ENCODE measurements at regions not wholly inside any gene's neighbourhood (a gene's known extent, or its start where the extent isn't known, plus 50 kb on each side); places are given as distances from the start of the nearest gene placed in this dataset.

GRCh38 chr13:40453351-40454021 is 213.0 kb downstream of the FOXO1 start:
- peak in 1 of 6 donors; percentile 63 for DNase-seq (ENCODE audit: low read depth in 4 of 6, low spot score in 6 of 6)
- H3K36me3 ChIP-seq (ENCODE audit: control insufficient read depth, insufficient read depth, low read length) = no peaks in the 10 kb centered on the region
- no peaks in the 10 kb centered on the region for H3K27me3 ChIP-seq (ENCODE audit: control insufficient read depth, insufficient read depth, low read length)
- no peak overlapping the region for H3K27ac ChIP-seq (ENCODE audit: low read depth, low read length)
- no peak overlapping the region for H3K4me3 ChIP-seq (ENCODE audit: low read depth, low read length)
- WGBS (ENCODE audit: insufficient coverage) = 98% methylated on average over 4 of the region's 6 CpGs
- peaks cover 2% of the 10 kb centered on the region for H3K4me1 ChIP-seq (ENCODE audit: control insufficient read depth, insufficient read depth, low read length)
- no peaks in the 10 kb centered on the region for H3K9me3 ChIP-seq (ENCODE audit: control insufficient read depth, insufficient read depth, low read length)

GRCh38 chr13:40456397-40456953 is 210.0 kb downstream of the FOXO1 start:
- no peaks in the 10 kb centered on the region for H3K36me3 ChIP-seq (ENCODE audit: control insufficient read depth, insufficient read depth, low read length)
- no peaks in the 10 kb centered on the region for H3K9me3 ChIP-seq (ENCODE audit: control insufficient read depth, insufficient read depth, low read length)
- DNase-seq (ENCODE audit: low read depth in 4 of 6, low spot score in 6 of 6) = no peak
- no peak overlapping the region for H3K4me3 ChIP-seq (ENCODE audit: low read depth, low read length)
- 51% methylated on average over 3 of the region's 3 CpGs for WGBS (ENCODE audit: insufficient coverage)
- H3K27me3 ChIP-seq (ENCODE audit: control insufficient read depth, insufficient read depth, low read length) = no peaks in the 10 kb centered on the region
- H3K27ac ChIP-seq (ENCODE audit: low read depth, low read length) = no peak overlapping the region
- H3K4me1 ChIP-seq (ENCODE audit: control insufficient read depth, insufficient read depth, low read length) = peaks cover 2% of the 10 kb centered on the region

GRCh38 chr13:40456979-40457553 is 209.4 kb downstream of the FOXO1 start:
- Histone ChIP-seq H3K4me1 (ENCODE audit: control insufficient read depth, insufficient read depth, low read length) (peaks cover 2% of the 10 kb centered on the region), H3K4me3 (ENCODE audit: low read depth, low read length) (no peak overlapping the region), H3K27ac (ENCODE audit: low read depth, low read length) (no peak overlapping the region), H3K9me3 (ENCODE audit: control insufficient read depth, insufficient read depth, low read length) (no peaks in the 10 kb centered on the region), H3K36me3 (ENCODE audit: control insufficient read depth, insufficient read depth, low read length) (no peaks in the 10 kb centered on the region), H3K27me3 (ENCODE audit: control insufficient read depth, insufficient read depth, low read length) (no peaks in the 10 kb centered on the region)
- WGBS (ENCODE audit: insufficient coverage) = 73% methylated on average over 7 of the region's 8 CpGs
- DNase-seq (ENCODE audit: low read depth in 4 of 6, low spot score in 6 of 6) = no peak

GRCh38 chr13:40457929-40458719 is 208.3 kb downstream of the FOXO1 start:
- Histone ChIP-seq H3K4me1 (ENCODE audit: control insufficient read depth, insufficient read depth, low read length) (no peaks in the 10 kb centered on the region), H3K27ac (ENCODE audit: low read depth, low read length) (no peak overlapping the region), H3K9me3 (ENCODE audit: control insufficient read depth, insufficient read depth, low read length) (no peaks in the 10 kb centered on the region), H3K36me3 (ENCODE audit: control insufficient read depth, insufficient read depth, low read length) (no peaks in the 10 kb centered on the region), H3K4me3 (ENCODE audit: low read depth, low read length) (no peak overlapping the region), H3K27me3 (ENCODE audit: control insufficient read depth, insufficient read depth, low read length) (no peaks in the 10 kb centered on the region)
- DNase-seq (ENCODE audit: low read depth in 4 of 6, low spot score in 6 of 6) = peak in 1 of 6 donors; percentile 90
- WGBS (ENCODE audit: insufficient coverage) = 80% methylated on average over 2 of the region's 12 CpGs

- 86% methylated on average over 7 of the region's 7 CpGs for WGBS (ENCODE audit: insufficient coverage)
- Histone ChIP-seq H3K27ac (ENCODE audit: low read depth, low read length) (no peak overlapping the region), H3K36me3 (ENCODE audit: control insufficient read depth, insufficient read depth, low read length) (no peaks in the 10 kb centered on the region), H3K4me3 (ENCODE audit: low read depth, low read length) (no peak overlapping the region), H3K27me3 (ENCODE audit: control insufficient read depth, insufficient read depth, low read length) (no peaks in the 10 kb centered on the region), H3K9me3 (ENCODE audit: control insufficient read depth, insufficient read depth, low read length) (no peaks in the 10 kb centered on the region), H3K4me1 (ENCODE audit: control insufficient read depth, insufficient read depth, low read length) (no peaks in the 10 kb centered on the region)
- no peak for DNase-seq (ENCODE audit: low read depth in 4 of 6, low spot score in 6 of 6)
Measured at GRCh38 chr13:40458720-40458990, 207.8 kb downstream of the FOXO1 start.

- Histone ChIP-seq H3K27me3 (ENCODE audit: control insufficient read depth, insufficient read depth, low read length) (no peaks in the 10 kb centered on the region), H3K36me3 (ENCODE audit: control insufficient read depth, insufficient read depth, low read length) (no peaks in the 10 kb centered on the region), H3K27ac (ENCODE audit: low read depth, low read length) (no peak overlapping the region), H3K4me1 (ENCODE audit: control insufficient read depth, insufficient read depth, low read length) (no peaks in the 10 kb centered on the region), H3K9me3 (ENCODE audit: control insufficient read depth, insufficient read depth, low read length) (no peaks in the 10 kb centered on the region), H3K4me3 (ENCODE audit: low read depth, low read length) (no peak overlapping the region)
- 83% methylated on average over 2 of the region's 3 CpGs for WGBS (ENCODE audit: insufficient coverage)
- no peak for DNase-seq (ENCODE audit: low read depth in 4 of 6, low spot score in 6 of 6)
Measured at GRCh38 chr13:40460116-40460515, 206.3 kb downstream of the FOXO1 start.

- DNase-seq (ENCODE audit: low read depth in 4 of 6, low spot score in 6 of 6) = no peak
Measured at GRCh38 chr13:40464337-40465014, 202.0 kb downstream of the FOXO1 start.

GRCh38 chr13:40465015-40465390 is 201.4 kb downstream of the FOXO1 start:
- Histone ChIP-seq H3K36me3 (ENCODE audit: control insufficient read depth, insufficient read depth, low read length) (no peaks in the 10 kb centered on the region), H3K27me3 (ENCODE audit: control insufficient read depth, insufficient read depth, low read length) (no peaks in the 10 kb centered on the region), H3K9me3 (ENCODE audit: control insufficient read depth, insufficient read depth, low read length) (no peaks in the 10 kb centered on the region), H3K4me1 (ENCODE audit: control insufficient read depth, insufficient read depth, low read length) (no peaks in the 10 kb centered on the region), H3K4me3 (ENCODE audit: low read depth, low read length) (no peak overlapping the region), H3K27ac (ENCODE audit: low read depth, low read length) (no peak overlapping the region)
- WGBS (ENCODE audit: insufficient coverage) = 98% methylated on average over 3 of the region's 3 CpGs
- DNase-seq (ENCODE audit: low read depth in 4 of 6, low spot score in 6 of 6) = no peak

More at GRCh38 chr13:40464337-40465014, 202.0 kb downstream of the FOXO1 start:
- H3K36me3 ChIP-seq (ENCODE audit: control insufficient read depth, insufficient read depth, low read length) = no peaks in the 10 kb centered on the region
- no peaks in the 10 kb centered on the region for H3K4me1 ChIP-seq (ENCODE audit: control insufficient read depth, insufficient read depth, low read length)
- H3K27ac ChIP-seq (ENCODE audit: low read depth, low read length) = no peak overlapping the region
- WGBS (ENCODE audit: insufficient coverage) = 78% methylated on average over 6 of the region's 12 CpGs
- H3K4me3 ChIP-seq (ENCODE audit: low read depth, low read length) = no peak overlapping the region
- no peaks in the 10 kb centered on the region for H3K9me3 ChIP-seq (ENCODE audit: control insufficient read depth, insufficient read depth, low read length)
- no peaks in the 10 kb centered on the region for H3K27me3 ChIP-seq (ENCODE audit: control insufficient read depth, insufficient read depth, low read length)

- WGBS (ENCODE audit: insufficient coverage) = 97% methylated on average over 5 of the region's 6 CpGs
- H3K27ac ChIP-seq (ENCODE audit: low read depth, low read length) = no peak overlapping the region
- H3K36me3 ChIP-seq (ENCODE audit: control insufficient read depth, insufficient read depth, low read length) = no peaks in the 10 kb centered on the region
- H3K4me1 ChIP-seq (ENCODE audit: control insufficient read depth, insufficient read depth, low read length) = no peaks in the 10 kb centered on the region
- no peak for DNase-seq (ENCODE audit: low read depth in 4 of 6, low spot score in 6 of 6)
- H3K4me3 ChIP-seq (ENCODE audit: low read depth, low read length) = no peak overlapping the region
- no peaks in the 10 kb centered on the region for H3K27me3 ChIP-seq (ENCODE audit: control insufficient read depth, insufficient read depth, low read length)
- H3K9me3 ChIP-seq (ENCODE audit: control insufficient read depth, insufficient read depth, low read length) = no peaks in the 10 kb centered on the region
Measured at GRCh38 chr13:40466272-40466671, 200.2 kb downstream of the FOXO1 start.
